Fibroblast of lung (primary cell): ENCODE measurements at regions not wholly inside any gene's neighbourhood (a gene's known extent, or its start where the extent isn't known, plus 50 kb on each side); places are given as distances from the start of the nearest gene placed in this dataset.

Experiments
- EZH2 ChIP-seq: IDR thresholded peaks from 2 replicates; pipeline ENCODE4 v1.5.1; 2012; ENCODE audit warnings: low read length, control low read depth, mild to moderate bottlenecking; ENCODE audit errors: missing control alignments
- TF ChIP-seq, protein P1 (sequence below), 2 donors: IDR thresholded peaks in 1 of 2; conservative IDR thresholded peaks in 1 of 2; 1 replicate in 1 of 2; 2 replicates in 1 of 2; pipeline ENCODE4 v1.5.1; 2011 to 2012; ENCODE audit warnings: low read length in 2 of 2, control low read depth in 1 of 2, inconsistent platforms in 1 of 2, low read depth in 1 of 2, mild to moderate bottlenecking in 1 of 2

DNA sequence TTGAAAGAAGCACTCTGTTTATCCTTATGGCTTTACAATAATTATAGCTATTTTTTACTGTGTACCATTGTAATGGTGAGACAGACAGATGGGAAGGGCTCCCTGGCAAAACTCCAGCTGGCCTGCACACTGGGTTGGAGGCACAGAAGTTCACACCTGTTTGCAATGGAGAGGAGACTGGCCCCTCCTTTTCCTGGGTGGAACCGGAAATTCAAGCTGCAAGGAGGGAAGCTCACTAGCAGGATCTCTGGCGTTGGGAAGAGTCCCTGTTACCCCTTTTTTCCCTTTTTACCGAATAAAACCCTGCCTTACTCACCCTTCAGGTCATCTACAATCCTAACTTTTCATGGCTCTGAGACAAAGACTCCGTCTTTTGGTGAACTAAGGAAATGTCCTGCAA is 100.3 kb upstream of the TFPI start:
- TF ChIP-seq EZH2 = no peak
- TF ChIP-seq, protein P1, sequence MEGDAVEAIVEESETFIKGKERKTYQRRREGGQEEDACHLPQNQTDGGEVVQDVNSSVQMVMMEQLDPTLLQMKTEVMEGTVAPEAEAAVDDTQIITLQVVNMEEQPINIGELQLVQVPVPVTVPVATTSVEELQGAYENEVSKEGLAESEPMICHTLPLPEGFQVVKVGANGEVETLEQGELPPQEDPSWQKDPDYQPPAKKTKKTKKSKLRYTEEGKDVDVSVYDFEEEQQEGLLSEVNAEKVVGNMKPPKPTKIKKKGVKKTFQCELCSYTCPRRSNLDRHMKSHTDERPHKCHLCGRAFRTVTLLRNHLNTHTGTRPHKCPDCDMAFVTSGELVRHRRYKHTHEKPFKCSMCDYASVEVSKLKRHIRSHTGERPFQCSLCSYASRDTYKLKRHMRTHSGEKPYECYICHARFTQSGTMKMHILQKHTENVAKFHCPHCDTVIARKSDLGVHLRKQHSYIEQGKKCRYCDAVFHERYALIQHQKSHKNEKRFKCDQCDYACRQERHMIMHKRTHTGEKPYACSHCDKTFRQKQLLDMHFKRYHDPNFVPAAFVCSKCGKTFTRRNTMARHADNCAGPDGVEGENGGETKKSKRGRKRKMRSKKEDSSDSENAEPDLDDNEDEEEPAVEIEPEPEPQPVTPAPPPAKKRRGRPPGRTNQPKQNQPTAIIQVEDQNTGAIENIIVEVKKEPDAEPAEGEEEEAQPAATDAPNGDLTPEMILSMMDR (conservative IDR thresholded peaks at IDR 0.05 in 1 of 2, IDR thresholded peaks at IDR 0.05 in 1 of 2; ENCODE audit: low read depth in 1 of 2, low read length in 2 of 2) = no peak
